ENCODE measurements at regions not wholly inside any gene's neighbourhood (a gene's known extent, or its start where the extent isn't known, plus 50 kb on each side); places are given as distances from the start of the nearest gene placed in this dataset.

- DNase-seq = no peak
Observed at GRCh38 chr14:76307786-76308780, 67.9 kb upstream of the ESRRB start.

GRCh38 chr14:76309572-76310162, 66.3 kb upstream of the ESRRB start:
- DNase-seq = no peak

GRCh38 chr14:76311079-76311758, 64.7 kb upstream of the ESRRB start:
- DNase-seq = no peak

GRCh38 chr14:76312821-76313220, 63.1 kb upstream of the ESRRB start:
- DNase-seq = no peak

- DNase-seq = no peak
Observed at GRCh38 chr14:76313303-76313702, 62.6 kb upstream of the ESRRB start.

- no peak for DNase-seq
Observed at GRCh38 chr14:76313852-76314251, 62.1 kb upstream of the ESRRB start.

- DNase-seq = no peak
Observed at GRCh38 chr14:76314521-76315034, 61.4 kb upstream of the ESRRB start.

- DNase-seq = no peak
Observed at GRCh38 chr14:76320486-76320885, 55.5 kb upstream of the ESRRB start.

- DNase-seq = no peak
Observed at GRCh38 chr14:76320975-76321374, 55.0 kb upstream of the ESRRB start.

- DNase-seq = no peak
Observed at GRCh38 chr14:76322594-76323220, 53.2 kb upstream of the ESRRB start.

GRCh38 chr14:76323331-76324050, 52.4 kb upstream of the ESRRB start:
- no peak for DNase-seq

- no peak for DNase-seq
Observed at GRCh38 chr14:76324133-76324532, 51.8 kb upstream of the ESRRB start.

All from fibroblast of skin of abdomen (primary cell).